Neural progenitor cell (in vitro differentiated cells): ENCODE measurements at regions not wholly inside any gene's neighbourhood (a gene's known extent, or its start where the extent isn't known, plus 50 kb on each side); places are given as distances from the start of the nearest gene placed in this dataset.

ENCODE experiments used
- EZH2 ChIP-seq: fragments of 200-600 bp; sonication (generic); IDR thresholded peaks from 2 replicates; pipeline ENCODE4 v1.6.1; 2017; ENCODE audit warnings: antibody characterized with exemption, mild to moderate bottlenecking, moderate library complexity
- EZH2phosphoT487 ChIP-seq: fragments of 200-600 bp; sonication (generic); IDR thresholded peaks from 2 replicates; pipeline ENCODE4 v1.6.1; 2017; ENCODE audit warnings: antibody characterized with exemption
- TF ChIP-seq, protein P1 (sequence below): fragments of 200-600 bp; sonication (generic); IDR thresholded peaks from 2 replicates; pipeline ENCODE4 v1.5.1; 2017; ENCODE audit warnings: antibody characterized with exemption, mild to moderate bottlenecking

DNA sequence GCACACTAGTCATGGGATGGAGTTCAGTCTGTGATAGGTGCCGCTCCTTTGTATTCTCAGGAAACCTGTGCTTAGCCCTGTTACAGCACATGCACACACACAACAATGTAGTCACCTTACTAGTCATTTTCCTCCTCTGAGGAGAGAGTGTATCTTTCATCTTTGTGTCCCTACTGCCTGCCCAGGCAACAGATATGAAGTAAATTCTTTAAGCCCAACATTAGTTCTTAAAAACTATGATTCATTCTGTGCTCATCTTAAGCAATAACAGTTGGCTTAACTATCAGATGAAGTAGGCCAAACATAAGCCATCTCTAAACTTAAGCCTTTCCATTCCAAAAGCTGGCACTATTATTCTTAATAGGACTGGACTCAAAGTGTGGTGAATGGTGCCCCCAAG is 186.5 kb downstream of the LNPK start:
- TF ChIP-seq, protein P1, sequence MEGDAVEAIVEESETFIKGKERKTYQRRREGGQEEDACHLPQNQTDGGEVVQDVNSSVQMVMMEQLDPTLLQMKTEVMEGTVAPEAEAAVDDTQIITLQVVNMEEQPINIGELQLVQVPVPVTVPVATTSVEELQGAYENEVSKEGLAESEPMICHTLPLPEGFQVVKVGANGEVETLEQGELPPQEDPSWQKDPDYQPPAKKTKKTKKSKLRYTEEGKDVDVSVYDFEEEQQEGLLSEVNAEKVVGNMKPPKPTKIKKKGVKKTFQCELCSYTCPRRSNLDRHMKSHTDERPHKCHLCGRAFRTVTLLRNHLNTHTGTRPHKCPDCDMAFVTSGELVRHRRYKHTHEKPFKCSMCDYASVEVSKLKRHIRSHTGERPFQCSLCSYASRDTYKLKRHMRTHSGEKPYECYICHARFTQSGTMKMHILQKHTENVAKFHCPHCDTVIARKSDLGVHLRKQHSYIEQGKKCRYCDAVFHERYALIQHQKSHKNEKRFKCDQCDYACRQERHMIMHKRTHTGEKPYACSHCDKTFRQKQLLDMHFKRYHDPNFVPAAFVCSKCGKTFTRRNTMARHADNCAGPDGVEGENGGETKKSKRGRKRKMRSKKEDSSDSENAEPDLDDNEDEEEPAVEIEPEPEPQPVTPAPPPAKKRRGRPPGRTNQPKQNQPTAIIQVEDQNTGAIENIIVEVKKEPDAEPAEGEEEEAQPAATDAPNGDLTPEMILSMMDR = no peak
- TF ChIP-seq EZH2 (no peak), EZH2phosphoT487 (no peak)
